ENCODE measurements at regions not wholly inside any gene's neighbourhood (a gene's known extent, or its start where the extent isn't known, plus 50 kb on each side); places are given as distances from the start of the nearest gene placed in this dataset.

DNA sequence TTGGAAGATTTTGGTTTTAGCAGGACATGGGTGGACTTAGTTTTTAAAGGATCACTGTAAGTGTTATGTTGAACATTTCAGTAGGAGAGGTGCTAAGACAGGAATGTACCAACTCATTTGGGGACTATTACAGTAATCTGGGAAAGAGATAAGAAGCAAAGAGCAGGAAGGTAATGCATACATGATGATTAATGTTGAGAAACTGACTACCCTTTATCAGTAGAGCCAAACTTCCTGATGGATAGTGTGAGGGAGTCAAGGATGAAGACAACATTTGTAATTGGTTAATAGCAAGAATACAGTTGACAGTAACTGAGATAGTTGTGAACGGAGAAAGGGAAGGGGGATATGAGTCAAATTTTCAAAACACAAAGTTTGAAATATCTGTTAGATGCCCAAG, 421.9 kb upstream of the PRR20A start:
- no peaks in the 10 kb centered on the region for H4K20me1 ChIP-seq (ENCODE audit: control insufficient read depth, extremely low read depth, insufficient read depth, low read length)
- H2AFZ ChIP-seq (ENCODE audit: low read length): no peak overlapping the region
- H3K27ac ChIP-seq (ENCODE audit: insufficient read depth, low read length): no peak overlapping the region
- no peak overlapping the region for H3K4me3 ChIP-seq (replicated peaks in 1 of 4; ENCODE audit: control extremely low read depth in 1 of 4, insufficient read depth in 1 of 4, low read depth in 3 of 4, low read length in 4 of 4)
- H3K9ac ChIP-seq (ENCODE audit: insufficient read depth, low read length): no peak overlapping the region
- H3K27me3 ChIP-seq (ENCODE audit: control insufficient read depth, insufficient read depth, low read length): no peaks in the 10 kb centered on the region
- DNase-seq (ENCODE audit: low read depth in 2 of 2): no peak
- TF ChIP-seq, protein P1, sequence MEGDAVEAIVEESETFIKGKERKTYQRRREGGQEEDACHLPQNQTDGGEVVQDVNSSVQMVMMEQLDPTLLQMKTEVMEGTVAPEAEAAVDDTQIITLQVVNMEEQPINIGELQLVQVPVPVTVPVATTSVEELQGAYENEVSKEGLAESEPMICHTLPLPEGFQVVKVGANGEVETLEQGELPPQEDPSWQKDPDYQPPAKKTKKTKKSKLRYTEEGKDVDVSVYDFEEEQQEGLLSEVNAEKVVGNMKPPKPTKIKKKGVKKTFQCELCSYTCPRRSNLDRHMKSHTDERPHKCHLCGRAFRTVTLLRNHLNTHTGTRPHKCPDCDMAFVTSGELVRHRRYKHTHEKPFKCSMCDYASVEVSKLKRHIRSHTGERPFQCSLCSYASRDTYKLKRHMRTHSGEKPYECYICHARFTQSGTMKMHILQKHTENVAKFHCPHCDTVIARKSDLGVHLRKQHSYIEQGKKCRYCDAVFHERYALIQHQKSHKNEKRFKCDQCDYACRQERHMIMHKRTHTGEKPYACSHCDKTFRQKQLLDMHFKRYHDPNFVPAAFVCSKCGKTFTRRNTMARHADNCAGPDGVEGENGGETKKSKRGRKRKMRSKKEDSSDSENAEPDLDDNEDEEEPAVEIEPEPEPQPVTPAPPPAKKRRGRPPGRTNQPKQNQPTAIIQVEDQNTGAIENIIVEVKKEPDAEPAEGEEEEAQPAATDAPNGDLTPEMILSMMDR (conservative IDR thresholded peaks at IDR 0.05 in 1 of 2, IDR thresholded peaks at IDR 0.05 in 1 of 2; ENCODE audit: low read depth in 1 of 2, low read length in 2 of 2): no peak
- TF ChIP-seq EZH2 (IDR thresholded peaks at IDR 0.05; ENCODE audit: low read length, missing control alignments): no peak
- no peaks in the 10 kb centered on the region for H3K9me3 ChIP-seq (ENCODE audit: control insufficient read depth, insufficient read depth, low read depth, low read length)
- H3K36me3 ChIP-seq (ENCODE audit: control insufficient read depth, insufficient read depth, low read length): no peaks in the 10 kb centered on the region
- H3K79me2 ChIP-seq (ENCODE audit: control insufficient read depth, insufficient read depth, low read length): no peaks in the 10 kb centered on the region
- H3K4me1 ChIP-seq (ENCODE audit: control insufficient read depth, extremely low read depth, insufficient read depth, low read length): no peaks in the 10 kb centered on the region
- no peak overlapping the region for H3K4me2 ChIP-seq (ENCODE audit: extremely low read depth, insufficient read depth, low read length)

DNA sequence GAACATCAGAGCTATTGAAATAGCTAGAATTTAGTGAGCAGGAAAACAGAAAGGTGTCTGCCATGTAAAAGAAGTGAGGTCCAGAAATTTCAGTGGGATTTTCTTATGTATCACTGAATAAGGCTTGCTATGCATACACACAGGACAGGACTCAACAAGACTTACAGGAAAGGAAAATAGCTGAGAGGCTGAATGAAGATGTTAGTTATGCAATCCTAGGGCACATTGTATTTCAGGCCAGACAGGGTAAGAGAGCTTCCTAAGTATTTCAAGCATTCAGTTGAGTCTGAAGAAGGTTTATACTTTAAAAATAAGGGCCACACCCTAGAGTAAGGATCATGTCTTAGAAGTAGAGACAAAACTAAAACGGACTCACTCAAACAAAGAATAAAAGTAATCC, 419.9 kb upstream of the PRR20A start:
- no peak overlapping the region for H3K9ac ChIP-seq (ENCODE audit: insufficient read depth, low read length)
- no peak overlapping the region for H2AFZ ChIP-seq (ENCODE audit: low read length)
- DNase-seq (ENCODE audit: low read depth in 2 of 2): no peak
- no peak for TF ChIP-seq EZH2 (IDR thresholded peaks at IDR 0.05; ENCODE audit: low read length, missing control alignments)
- TF ChIP-seq, protein P1 (conservative IDR thresholded peaks at IDR 0.05 in 1 of 2, IDR thresholded peaks at IDR 0.05 in 1 of 2; ENCODE audit: low read depth in 1 of 2, low read length in 2 of 2): no peak
- no peak overlapping the region for H3K4me3 ChIP-seq (replicated peaks in 1 of 4; ENCODE audit: control extremely low read depth in 1 of 4, insufficient read depth in 1 of 4, low read depth in 3 of 4, low read length in 4 of 4)
- H3K4me2 ChIP-seq (ENCODE audit: extremely low read depth, insufficient read depth, low read length): no peak overlapping the region
- no peaks in the 10 kb centered on the region for H3K4me1 ChIP-seq (ENCODE audit: control insufficient read depth, extremely low read depth, insufficient read depth, low read length)
- no peak overlapping the region for H3K27ac ChIP-seq (ENCODE audit: insufficient read depth, low read length)
- no peaks in the 10 kb centered on the region for H4K20me1 ChIP-seq (ENCODE audit: control insufficient read depth, extremely low read depth, insufficient read depth, low read length)
- H3K9me3 ChIP-seq (ENCODE audit: control insufficient read depth, insufficient read depth, low read depth, low read length): no peaks in the 10 kb centered on the region
- H3K79me2 ChIP-seq (ENCODE audit: control insufficient read depth, insufficient read depth, low read length): no peaks in the 10 kb centered on the region
- H3K36me3 ChIP-seq (ENCODE audit: control insufficient read depth, insufficient read depth, low read length): no peaks in the 10 kb centered on the region
- no peaks in the 10 kb centered on the region for H3K27me3 ChIP-seq (ENCODE audit: control insufficient read depth, insufficient read depth, low read length)

DNA sequence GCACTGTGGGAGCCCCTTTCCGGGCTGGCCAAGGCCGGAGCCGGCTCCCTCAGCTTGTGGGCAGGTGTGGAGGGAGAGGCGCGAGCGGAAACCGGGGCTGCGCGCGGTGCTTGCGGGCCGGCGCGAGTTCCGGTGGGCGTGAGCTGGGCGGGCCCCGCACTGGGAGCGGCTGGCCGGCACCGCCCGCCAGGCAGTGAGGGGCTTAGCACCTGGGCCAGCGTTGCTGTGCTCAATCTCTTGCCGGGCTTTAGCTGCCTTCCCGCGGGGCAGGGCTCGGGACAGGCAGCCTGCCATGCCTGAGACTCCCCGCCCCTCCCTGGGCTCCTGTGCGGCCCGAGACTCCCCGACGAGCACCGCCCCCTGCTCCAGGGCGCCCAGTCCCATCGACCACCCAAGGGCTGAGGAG, 405.2 kb upstream of the PRR20A start:
- Histone ChIP-seq H3K4me2 (ENCODE audit: extremely low read depth, insufficient read depth, low read length) (no peak overlapping the region), H4K20me1 (ENCODE audit: control insufficient read depth, extremely low read depth, insufficient read depth, low read length) (no peaks in the 10 kb centered on the region), H3K36me3 (ENCODE audit: control insufficient read depth, insufficient read depth, low read length) (no peaks in the 10 kb centered on the region), H3K79me2 (ENCODE audit: control insufficient read depth, insufficient read depth, low read length) (no peaks in the 10 kb centered on the region), H2AFZ (ENCODE audit: low read length) (no peak overlapping the region), H3K4me1 (ENCODE audit: control insufficient read depth, extremely low read depth, insufficient read depth, low read length) (no peaks in the 10 kb centered on the region), H3K27ac (ENCODE audit: insufficient read depth, low read length) (no peak overlapping the region), H3K9ac (ENCODE audit: insufficient read depth, low read length) (no peak overlapping the region), H3K4me3 (replicated peaks in 1 of 4; ENCODE audit: control extremely low read depth in 1 of 4, insufficient read depth in 1 of 4, low read depth in 3 of 4, low read length in 4 of 4) (no peak overlapping the region), H3K9me3 (ENCODE audit: control insufficient read depth, insufficient read depth, low read depth, low read length) (no peaks in the 10 kb centered on the region), H3K27me3 (ENCODE audit: control insufficient read depth, insufficient read depth, low read length) (no peaks in the 10 kb centered on the region)
- no peak for DNase-seq (ENCODE audit: low read depth in 2 of 2)
- no peak for TF ChIP-seq EZH2 (IDR thresholded peaks at IDR 0.05; ENCODE audit: low read length, missing control alignments)
- TF ChIP-seq, protein P1 (conservative IDR thresholded peaks at IDR 0.05 in 1 of 2, IDR thresholded peaks at IDR 0.05 in 1 of 2; ENCODE audit: low read depth in 1 of 2, low read length in 2 of 2): no peak
